ENCODE measurements at regions not wholly inside any gene's neighbourhood (a gene's known extent, or its start where the extent isn't known, plus 50 kb on each side); places are given as distances from the start of the nearest gene placed in this dataset.

GRCh38 chr10:81008726-81009125 lies 471.0 kb downstream of the SH2D4B start:
- no peaks in the 10 kb centered on the region for H3K36me3 ChIP-seq (ENCODE audit: insufficient read depth, low read length)
- no peak overlapping the region for H3K4me3 ChIP-seq (ENCODE audit: low read depth, low read length, poor library complexity, severe bottlenecking)
- no peaks in the 10 kb centered on the region for H4K20me1 ChIP-seq (ENCODE audit: insufficient read depth, low read length)
- H2AFZ ChIP-seq (ENCODE audit: low read length), result no peak overlapping the region
- H3K4me1 ChIP-seq (ENCODE audit: insufficient read depth, low read length, severe bottlenecking), result no peaks in the 10 kb centered on the region
- H3K9me3 ChIP-seq (ENCODE audit: low read length), result no peaks in the 10 kb centered on the region
- H3K9ac ChIP-seq (ENCODE audit: low read length), result no peak overlapping the region
- H3F3A ChIP-seq (ENCODE audit: insufficient read depth, low read length), result no peaks in the 10 kb centered on the region
- H3K27me3 ChIP-seq (ENCODE audit: insufficient read depth, low read length), result no peaks in the 10 kb centered on the region
- H3K79me2 ChIP-seq (ENCODE audit: insufficient read depth, low read length), result no peaks in the 10 kb centered on the region
- TF ChIP-seq EZH2 (IDR thresholded peaks at IDR 0.05; ENCODE audit: borderline replicate concordance, low read length), result no peak
- TF ChIP-seq CTCF (IDR thresholded peaks at IDR 0.05; ENCODE audit: low read length), result no peak
- H3K9me2 ChIP-seq (ENCODE audit: low read depth, low read length), result no peaks in the 10 kb centered on the region
- no peak overlapping the region for H3K27ac ChIP-seq (ENCODE audit: low read depth, low read length, poor library complexity, severe bottlenecking)
- no peak overlapping the region for H3K4me2 ChIP-seq (ENCODE audit: low read length)

DNA sequence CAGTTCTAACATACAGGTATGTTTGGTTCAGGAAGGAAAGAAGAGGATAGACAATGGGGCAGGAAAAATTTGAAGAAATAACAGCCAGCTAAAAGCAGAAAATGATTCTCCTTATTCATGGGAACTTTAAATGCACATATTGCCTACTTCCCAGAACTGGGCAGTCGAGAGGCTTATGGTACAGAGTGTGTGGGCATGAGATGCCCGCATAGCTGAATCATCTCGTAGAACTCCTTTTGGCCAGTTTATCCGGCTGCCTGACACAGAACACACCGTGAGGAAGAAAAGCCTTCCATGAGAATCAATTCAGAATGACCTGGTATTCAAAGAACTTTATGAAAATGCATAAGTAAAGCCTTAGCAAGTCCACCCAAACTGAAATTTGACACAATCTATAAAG lies 471.6 kb downstream of the SH2D4B start:
- no peaks in the 10 kb centered on the region for H3K36me3 ChIP-seq (ENCODE audit: insufficient read depth, low read length)
- H3K4me1 ChIP-seq (ENCODE audit: insufficient read depth, low read length, severe bottlenecking), result no peaks in the 10 kb centered on the region
- no peak overlapping the region for H3K27ac ChIP-seq (ENCODE audit: low read depth, low read length, poor library complexity, severe bottlenecking)
- H3K9ac ChIP-seq (ENCODE audit: low read length), result no peak overlapping the region
- TF ChIP-seq CTCF (IDR thresholded peaks at IDR 0.05; ENCODE audit: low read length) (no peak), EZH2 (IDR thresholded peaks at IDR 0.05; ENCODE audit: borderline replicate concordance, low read length) (no peak)
- H3K4me3 ChIP-seq (ENCODE audit: low read depth, low read length, poor library complexity, severe bottlenecking), result no peak overlapping the region
- no peaks in the 10 kb centered on the region for H3F3A ChIP-seq (ENCODE audit: insufficient read depth, low read length)
- no peaks in the 10 kb centered on the region for H3K9me2 ChIP-seq (ENCODE audit: low read depth, low read length)
- no peak overlapping the region for H3K4me2 ChIP-seq (ENCODE audit: low read length)
- H3K9me3 ChIP-seq (ENCODE audit: low read length), result no peaks in the 10 kb centered on the region
- H2AFZ ChIP-seq (ENCODE audit: low read length), result no peak overlapping the region
- H4K20me1 ChIP-seq (ENCODE audit: insufficient read depth, low read length), result no peaks in the 10 kb centered on the region
- no peaks in the 10 kb centered on the region for H3K27me3 ChIP-seq (ENCODE audit: insufficient read depth, low read length)
- H3K79me2 ChIP-seq (ENCODE audit: insufficient read depth, low read length), result no peaks in the 10 kb centered on the region

DNA sequence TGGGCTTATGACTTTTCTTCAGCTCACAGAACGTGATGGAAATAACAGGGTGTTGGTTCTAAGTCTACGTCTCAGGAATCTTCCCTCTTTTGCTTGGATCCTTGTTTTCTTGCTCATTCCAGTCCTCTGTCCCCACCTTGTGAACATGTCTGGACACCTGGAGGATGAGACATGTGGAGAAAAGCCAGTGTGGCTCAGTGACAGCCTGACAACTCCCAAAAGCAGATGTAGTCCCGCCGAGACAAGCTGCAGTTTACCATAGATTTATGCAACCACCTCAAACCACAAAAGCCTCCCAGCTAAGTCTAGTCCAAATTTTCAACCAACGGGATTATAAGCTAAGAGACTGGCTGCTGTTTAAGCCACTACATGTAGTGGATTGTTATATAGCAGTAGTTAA lies 476.1 kb downstream of the SH2D4B start:
- no peaks in the 10 kb centered on the region for H3K27me3 ChIP-seq (ENCODE audit: insufficient read depth, low read length)
- H3K4me3 ChIP-seq (ENCODE audit: low read depth, low read length, poor library complexity, severe bottlenecking), result no peak overlapping the region
- no peaks in the 10 kb centered on the region for H3K9me2 ChIP-seq (ENCODE audit: low read depth, low read length)
- no peaks in the 10 kb centered on the region for H3K9me3 ChIP-seq (ENCODE audit: low read length)
- no peaks in the 10 kb centered on the region for H3K4me1 ChIP-seq (ENCODE audit: insufficient read depth, low read length, severe bottlenecking)
- H3K79me2 ChIP-seq (ENCODE audit: insufficient read depth, low read length), result no peaks in the 10 kb centered on the region
- H2AFZ ChIP-seq (ENCODE audit: low read length), result no peak overlapping the region
- no peak overlapping the region for H3K9ac ChIP-seq (ENCODE audit: low read length)
- no peak overlapping the region for H3K4me2 ChIP-seq (ENCODE audit: low read length)
- no peaks in the 10 kb centered on the region for H3F3A ChIP-seq (ENCODE audit: insufficient read depth, low read length)
- H4K20me1 ChIP-seq (ENCODE audit: insufficient read depth, low read length), result no peaks in the 10 kb centered on the region
- no peaks in the 10 kb centered on the region for H3K36me3 ChIP-seq (ENCODE audit: insufficient read depth, low read length)
- H3K27ac ChIP-seq (ENCODE audit: low read depth, low read length, poor library complexity, severe bottlenecking), result no peak overlapping the region
- TF ChIP-seq CTCF (IDR thresholded peaks at IDR 0.05; ENCODE audit: low read length), result no peak
- TF ChIP-seq EZH2 (IDR thresholded peaks at IDR 0.05; ENCODE audit: borderline replicate concordance, low read length), result no peak
